A673 (cell line): ENCODE measurements at regions not wholly inside any gene's neighbourhood (a gene's known extent, or its start where the extent isn't known, plus 50 kb on each side); places are given as distances from the start of the nearest gene placed in this dataset.
A peak's percentile ranks its signal among the peaks of the same experiment; 100 is the strongest.

ENCODE experiments used
- BruUV-seq: library from RNA; stranded (reverse); fragments of 400-500 nt; replicated peaks from 2 replicates; lab custom pipeline; 2021; lab: Mats Ljungman, UMichigan
- CTCF ChIA-PET: fragments of 300-600 bp; sonication (Branson Sonifier 250); formaldehyde crosslinking; loops from one replicate; lab custom pipeline; 2022; ENCODE audit warnings: antibody characterized with exemption; lab: Charles Lee
- POLR2A ChIA-PET: fragments of 300-600 bp; sonication (Branson Sonifier 250); formaldehyde crosslinking; loops from one replicate; lab custom pipeline; 2022; ENCODE audit warnings: antibody characterized with exemption; ENCODE audit not compliant: low non-redundant PET; lab: Charles Lee
- DNase-seq: peaks from one replicate; pipeline ENCODE4 v3.0.0-alpha.2; 2015; ENCODE audit warnings: low spot score
- H3K27ac ChIP-seq: fragments of 200-600 bp; sonication (generic); 2 replicates; pipeline ENCODE4 v1.5.1; 2016; ENCODE audit warnings: mixed run types, low read depth, mild to moderate bottlenecking, mixed read lengths, antibody characterized with exemption, low read length; ENCODE audit not compliant: poor library complexity, severe bottlenecking
- H3K27me3 ChIP-seq: fragments of 200-600 bp; sonication (generic); replicated peaks from 2 replicates; pipeline ENCODE4 v1.6.1; 2017; ENCODE audit warnings: mixed run types, low read depth, mild to moderate bottlenecking, mixed read lengths, antibody characterized with exemption, low read length; ENCODE audit not compliant: insufficient read depth, poor library complexity
- H3K36me3 ChIP-seq: fragments of 200-600 bp; sonication (generic); 2 replicates; pipeline ENCODE4 v1.6.1; 2016; ENCODE audit warnings: mixed run types, mild to moderate bottlenecking, mixed read lengths, antibody characterized with exemption, low read length; ENCODE audit not compliant: insufficient read depth, poor library complexity, severe bottlenecking
- H3K4me1 ChIP-seq: fragments of 200-600 bp; sonication (generic); 2 replicates; pipeline ENCODE4 v1.6.1; 2017; ENCODE audit warnings: mixed run types, mild to moderate bottlenecking, mixed read lengths, antibody characterized with exemption, low read length; ENCODE audit not compliant: insufficient read depth, poor library complexity, severe bottlenecking
- H3K4me3 ChIP-seq: fragments of 200-600 bp; sonication (generic); 2 replicates; pipeline ENCODE4 v1.5.1; 2016; ENCODE audit warnings: low read depth, mixed run types, mild to moderate bottlenecking, mixed read lengths, low read length; ENCODE audit not compliant: poor library complexity, severe bottlenecking
- H3K9me3 ChIP-seq: fragments of 200-600 bp; sonication (generic); 2 replicates; pipeline ENCODE4 v1.6.1; 2016; ENCODE audit warnings: mixed run types, low read depth, mild to moderate bottlenecking, mixed read lengths, antibody characterized with exemption, low read length; ENCODE audit not compliant: poor library complexity, severe bottlenecking
- EZH2 ChIP-seq: fragments of 200-600 bp; sonication (generic); IDR thresholded peaks from 2 replicates; pipeline ENCODE4 v1.6.1; 2017; ENCODE audit warnings: borderline replicate concordance, low read depth, mild to moderate bottlenecking, mixed read lengths, antibody characterized with exemption, low read length; ENCODE audit not compliant: poor library complexity, severe bottlenecking
- intact Hi-C: fragments of 100-400 bp; cut with micrococcal nuclease; formaldehyde crosslinking; loops from one replicate; pipeline ENCODE4 v1.10.0; 2022; ENCODE audit not compliant: unreplicated experiment
- TF ChIP-seq, protein P1 (sequence below): fragments of 300-800, 200-600 bp; sonication (generic); conservative IDR thresholded peaks from 2 replicates; pipeline ENCODE4 v1.5.1; 2017; ENCODE audit warnings: low read depth, mild to moderate bottlenecking, antibody characterized with exemption, low read length, moderate library complexity, mixed read lengths

DNA sequence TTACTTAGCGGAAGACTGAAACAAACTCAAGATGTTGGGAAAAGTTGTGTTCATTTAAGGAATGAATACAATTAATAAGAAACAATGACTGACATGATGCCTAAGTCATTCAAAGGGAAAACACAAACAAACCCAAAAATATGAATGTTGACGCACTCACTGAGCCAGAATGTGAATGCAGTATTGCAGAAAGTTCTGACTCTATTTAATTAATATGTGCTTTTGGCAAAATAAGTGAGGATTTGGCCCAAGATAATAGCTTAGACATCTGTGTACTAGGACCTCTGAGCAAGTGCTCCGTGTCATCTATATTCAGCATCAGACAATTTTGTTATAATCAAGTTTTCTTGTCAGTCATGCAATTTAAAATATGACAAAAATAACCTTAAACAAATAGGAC lies 1138.8 kb upstream of the NXPH2 start:
- H3K4me3 ChIP-seq: no peak overlapping the region
- no peak for DNase-seq
- H3K4me1 ChIP-seq: no peaks in the 10 kb centered on the region
- POLR2A ChIA-PET: no interaction called here
- no peaks in the 10 kb centered on the region for H3K27me3 ChIP-seq
- TF ChIP-seq EZH2: no peak
- TF ChIP-seq, protein P1, sequence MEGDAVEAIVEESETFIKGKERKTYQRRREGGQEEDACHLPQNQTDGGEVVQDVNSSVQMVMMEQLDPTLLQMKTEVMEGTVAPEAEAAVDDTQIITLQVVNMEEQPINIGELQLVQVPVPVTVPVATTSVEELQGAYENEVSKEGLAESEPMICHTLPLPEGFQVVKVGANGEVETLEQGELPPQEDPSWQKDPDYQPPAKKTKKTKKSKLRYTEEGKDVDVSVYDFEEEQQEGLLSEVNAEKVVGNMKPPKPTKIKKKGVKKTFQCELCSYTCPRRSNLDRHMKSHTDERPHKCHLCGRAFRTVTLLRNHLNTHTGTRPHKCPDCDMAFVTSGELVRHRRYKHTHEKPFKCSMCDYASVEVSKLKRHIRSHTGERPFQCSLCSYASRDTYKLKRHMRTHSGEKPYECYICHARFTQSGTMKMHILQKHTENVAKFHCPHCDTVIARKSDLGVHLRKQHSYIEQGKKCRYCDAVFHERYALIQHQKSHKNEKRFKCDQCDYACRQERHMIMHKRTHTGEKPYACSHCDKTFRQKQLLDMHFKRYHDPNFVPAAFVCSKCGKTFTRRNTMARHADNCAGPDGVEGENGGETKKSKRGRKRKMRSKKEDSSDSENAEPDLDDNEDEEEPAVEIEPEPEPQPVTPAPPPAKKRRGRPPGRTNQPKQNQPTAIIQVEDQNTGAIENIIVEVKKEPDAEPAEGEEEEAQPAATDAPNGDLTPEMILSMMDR: no peak
- CTCF ChIA-PET: no interaction called here
- no peak overlapping the region for H3K27ac ChIP-seq
- intact Hi-C loops: loop anchor here (10.0 kb wide), 2 partner anchors 226 to 936 kb away; no protein-coding TSS in a partner anchor
- BruUV-seq: no TSS peak
- H3K9me3 ChIP-seq: no peaks in the 10 kb centered on the region
- H3K36me3 ChIP-seq: no peaks in the 10 kb centered on the region

DNA sequence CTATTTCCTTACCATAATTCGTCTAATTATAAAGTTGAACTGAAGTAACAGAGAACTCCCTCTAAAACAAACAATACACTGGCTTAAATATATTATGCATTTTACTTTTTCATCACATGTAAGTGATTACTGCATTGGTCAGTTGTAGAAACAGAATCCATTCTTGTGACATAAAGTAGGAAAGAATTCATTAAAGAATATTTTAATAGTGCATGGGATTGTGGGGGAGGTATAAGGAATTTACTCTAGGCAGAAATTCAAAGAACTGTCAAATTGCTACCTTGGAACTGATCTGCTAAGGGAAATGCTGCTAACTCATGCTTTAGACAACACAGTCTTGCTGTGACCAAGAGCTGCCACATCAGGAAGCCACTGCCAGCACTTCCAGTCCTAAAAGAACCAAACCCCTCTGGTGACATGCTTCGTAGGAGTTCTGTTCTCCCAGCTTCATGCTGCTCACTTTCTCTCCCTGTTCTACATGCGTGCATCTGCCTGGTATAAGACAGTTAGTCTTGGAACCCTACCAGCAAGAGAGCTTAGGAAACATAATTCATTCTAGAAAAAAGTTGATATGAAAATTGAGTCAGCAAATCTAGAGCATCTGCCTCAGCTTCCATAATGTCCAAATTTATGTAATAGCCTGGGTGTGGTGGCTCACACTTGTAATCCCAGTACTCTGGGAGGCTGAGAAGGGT lies 1137.6 kb upstream of the NXPH2 start:
- H3K4me3 ChIP-seq: no peak overlapping the region
- intact Hi-C loops: loop anchor here (10.0 kb wide), 2 partner anchors 227 to 937 kb away; no protein-coding TSS in a partner anchor
- DNase-seq: peak; percentile 29
- ChIA-PET POLR2A (no interaction called here), CTCF (no interaction called here)
- no TSS peak for BruUV-seq
- no peaks in the 10 kb centered on the region for H3K9me3 ChIP-seq
- TF ChIP-seq EZH2: no peak
- TF ChIP-seq, protein P1: no peak
- no peaks in the 10 kb centered on the region for H3K36me3 ChIP-seq
- no peaks in the 10 kb centered on the region for H3K27me3 ChIP-seq
- H3K27ac ChIP-seq: no peak overlapping the region
- H3K4me1 ChIP-seq: no peaks in the 10 kb centered on the region

DNA sequence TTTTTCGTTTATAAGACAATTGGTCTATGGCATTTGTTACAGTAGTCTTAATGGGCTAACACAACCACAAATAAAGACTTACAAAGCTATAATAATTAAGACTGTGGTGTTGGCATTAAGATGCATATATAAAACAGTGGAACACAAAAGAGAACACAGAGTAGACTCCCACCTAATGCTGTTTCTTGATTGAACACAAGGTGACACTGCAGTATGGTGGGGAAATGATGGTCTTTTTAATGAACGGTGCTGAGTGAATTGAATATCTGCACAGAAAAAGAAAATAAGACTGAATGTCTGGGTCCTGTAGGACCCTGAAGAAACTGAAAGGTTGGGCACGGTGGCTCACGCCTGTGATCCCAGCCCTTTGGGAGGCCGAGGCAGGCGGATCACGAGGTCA lies 1136.6 kb upstream of the NXPH2 start:
- intact Hi-C loops: loop anchor here (10.0 kb wide), 2 partner anchors 228 to 938 kb away; no protein-coding TSS in a partner anchor
- Histone ChIP-seq H3K4me1 (no peaks in the 10 kb centered on the region), H3K27ac (no peak overlapping the region), H3K36me3 (no peaks in the 10 kb centered on the region), H3K4me3 (no peak overlapping the region), H3K9me3 (no peaks in the 10 kb centered on the region), H3K27me3 (no peaks in the 10 kb centered on the region)
- peak; percentile 65 for DNase-seq
- ChIA-PET POLR2A (no interaction called here), CTCF (no interaction called here)
- TF ChIP-seq, protein P1: peak; percentile 58
- TF ChIP-seq EZH2: no peak
- no TSS peak for BruUV-seq
